Peyer's patch (tissue), 4 donors: ENCODE measurements at regions not wholly inside any gene's neighbourhood (a gene's known extent, or its start where the extent isn't known, plus 50 kb on each side); places are given as distances from the start of the nearest gene placed in this dataset.

Experiments
- POLR2A ChIP-seq, 2 donors: fragments of 450-650 bp; IDR thresholded peaks; one replicate each; pipeline ENCODE4 v1.5.1; 2017; ENCODE audit warnings: antibody characterized with exemption in 2 of 2, mild to moderate bottlenecking in 2 of 2, moderate library complexity in 2 of 2
- TF ChIP-seq, protein P1 (sequence below), 6 experiments: fragments of 450-650 bp in 4 of 6; fragments of 200-600 bp in 2 of 6; sonication (generic) in 1 of 6; IDR thresholded peaks; one replicate each; pipeline ENCODE4 v1.5.1; 2017 to 2019; ENCODE audit warnings: antibody characterized with exemption in 6 of 6, mild to moderate bottlenecking in 3 of 6, moderate library complexity in 1 of 6

DNA sequence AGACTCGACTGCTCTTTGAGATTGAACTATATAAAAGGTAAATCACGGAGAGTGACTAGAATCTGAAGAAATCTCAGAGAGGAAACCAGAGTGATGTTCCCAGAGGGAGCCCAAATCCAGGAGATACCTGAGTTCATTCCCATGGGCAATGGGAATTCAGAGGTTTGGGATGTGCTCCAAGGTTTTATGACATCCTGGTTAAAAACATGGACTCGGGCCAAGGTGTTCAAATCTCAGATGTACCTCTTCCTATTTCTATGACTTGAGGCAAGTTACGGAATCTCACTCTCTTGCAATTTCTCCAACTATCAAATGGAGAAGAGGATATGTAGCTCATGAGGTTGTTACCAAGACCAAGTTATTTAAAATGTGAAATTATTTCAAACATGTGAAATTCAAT lies 54.5 kb upstream of the RAB18 start:
- TF ChIP-seq, protein P1, sequence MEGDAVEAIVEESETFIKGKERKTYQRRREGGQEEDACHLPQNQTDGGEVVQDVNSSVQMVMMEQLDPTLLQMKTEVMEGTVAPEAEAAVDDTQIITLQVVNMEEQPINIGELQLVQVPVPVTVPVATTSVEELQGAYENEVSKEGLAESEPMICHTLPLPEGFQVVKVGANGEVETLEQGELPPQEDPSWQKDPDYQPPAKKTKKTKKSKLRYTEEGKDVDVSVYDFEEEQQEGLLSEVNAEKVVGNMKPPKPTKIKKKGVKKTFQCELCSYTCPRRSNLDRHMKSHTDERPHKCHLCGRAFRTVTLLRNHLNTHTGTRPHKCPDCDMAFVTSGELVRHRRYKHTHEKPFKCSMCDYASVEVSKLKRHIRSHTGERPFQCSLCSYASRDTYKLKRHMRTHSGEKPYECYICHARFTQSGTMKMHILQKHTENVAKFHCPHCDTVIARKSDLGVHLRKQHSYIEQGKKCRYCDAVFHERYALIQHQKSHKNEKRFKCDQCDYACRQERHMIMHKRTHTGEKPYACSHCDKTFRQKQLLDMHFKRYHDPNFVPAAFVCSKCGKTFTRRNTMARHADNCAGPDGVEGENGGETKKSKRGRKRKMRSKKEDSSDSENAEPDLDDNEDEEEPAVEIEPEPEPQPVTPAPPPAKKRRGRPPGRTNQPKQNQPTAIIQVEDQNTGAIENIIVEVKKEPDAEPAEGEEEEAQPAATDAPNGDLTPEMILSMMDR (IDR thresholded peaks at IDR 0.05) = no peak
- TF ChIP-seq POLR2A (IDR thresholded peaks at IDR 0.05) = no peak
